Bronchial epithelial cell (primary cell): ENCODE measurements at regions not wholly inside any gene's neighbourhood (a gene's known extent, or its start where the extent isn't known, plus 50 kb on each side); places are given as distances from the start of the nearest gene placed in this dataset.

Experiments
- DNase-seq: peaks from one replicate; pipeline ENCODE4 v3.0.0-alpha.2; 2010; ENCODE audit warnings: low read depth
- FAIRE-seq: peaks from 2 replicates; lab custom pipeline; 2011; peaks lifted over from hg19 to GRCh38; lab: Jason Lieb, UNC
- H3K27me3 ChIP-seq: 2 replicates; pipeline ENCODE4 v1.5.1; 2011; ENCODE audit warnings: low read length; ENCODE audit not compliant: control insufficient read depth, insufficient read depth
- H3K36me3 ChIP-seq: 2 replicates; pipeline ENCODE4 v1.5.1; 2011; ENCODE audit warnings: low read length; ENCODE audit not compliant: control insufficient read depth, insufficient read depth
- H3K4me3 ChIP-seq: 2 replicates; pipeline ENCODE4 v1.5.1; 2011; ENCODE audit warnings: mild to moderate bottlenecking, low read depth, low read length, control low read depth
- CTCF ChIP-seq: IDR thresholded peaks from 2 replicates; pipeline ENCODE4 v1.5.1; 2011; ENCODE audit warnings: mild to moderate bottlenecking, moderate library complexity, low read length, control low read depth, inconsistent platforms; ENCODE audit not compliant: insufficient read depth, severe bottlenecking

DNA sequence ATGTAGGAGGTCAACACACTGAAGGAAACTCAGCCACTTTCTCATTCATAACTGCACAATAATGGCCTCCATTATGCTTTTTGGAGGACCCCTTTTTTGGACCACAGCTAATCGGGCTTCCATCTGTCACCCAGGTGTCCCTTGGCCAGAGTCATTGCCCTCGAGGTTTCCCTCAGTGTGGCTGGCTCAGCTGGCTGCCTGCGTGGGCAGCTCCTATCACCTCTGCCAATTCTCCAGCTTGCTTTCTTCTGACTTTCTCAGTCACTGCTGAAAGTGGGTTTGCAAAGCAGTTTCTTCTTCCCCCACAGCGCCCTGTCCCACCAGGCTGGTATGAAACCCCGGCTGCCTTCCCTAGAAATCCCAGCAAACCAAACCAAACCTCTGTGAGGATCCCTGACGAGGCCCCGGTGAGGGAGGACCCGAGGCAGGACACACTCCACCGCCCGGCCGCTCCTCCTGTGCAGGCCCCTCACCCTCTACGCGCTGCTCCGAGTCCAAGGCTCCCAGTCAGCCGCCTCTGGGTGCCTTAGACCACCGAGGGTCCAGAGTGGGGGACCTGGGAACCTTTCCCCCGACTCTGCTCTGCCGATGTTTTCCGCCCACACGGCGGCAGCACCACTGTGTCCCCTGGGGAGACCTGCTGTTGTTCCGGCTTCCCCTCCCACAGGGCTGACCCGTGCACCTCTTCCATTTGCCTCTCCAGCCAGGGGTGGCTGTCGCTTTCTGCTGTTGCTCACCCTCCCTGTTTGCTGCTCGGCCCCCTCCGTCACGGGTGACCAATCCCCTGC lies 109.5 kb downstream of the TENT4A start:
- H3K4me3 ChIP-seq: no peak overlapping the region
- FAIRE-seq: no peak
- DNase-seq: no peak
- no peaks in the 10 kb centered on the region for H3K27me3 ChIP-seq
- no peaks in the 10 kb centered on the region for H3K36me3 ChIP-seq
- no peak for TF ChIP-seq CTCF

DNA sequence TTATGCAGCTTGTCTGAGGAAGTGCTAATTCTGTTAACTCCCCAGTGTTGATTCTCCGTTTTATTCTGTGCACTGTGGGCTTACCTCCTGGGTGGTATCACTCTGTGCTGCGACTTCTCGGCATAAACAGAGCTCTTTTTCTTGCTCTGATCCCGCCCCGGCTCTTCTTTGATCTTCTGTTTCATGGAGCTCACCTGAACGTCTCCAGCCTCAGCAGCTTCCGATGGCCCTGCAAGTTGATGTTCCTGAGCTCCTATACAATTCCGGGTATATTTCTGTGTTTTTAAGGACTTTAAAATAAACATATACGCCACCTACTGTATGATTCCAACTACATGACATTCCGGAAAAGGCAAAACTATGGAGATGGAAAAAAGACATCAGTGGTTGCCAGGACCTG lies 110.8 kb downstream of the TENT4A start:
- H3K27me3 ChIP-seq: no peaks in the 10 kb centered on the region
- H3K36me3 ChIP-seq: no peaks in the 10 kb centered on the region
- FAIRE-seq: no peak
- H3K4me3 ChIP-seq: no peak overlapping the region
- TF ChIP-seq CTCF: no peak
- no peak for DNase-seq

- FAIRE-seq (no peak), DNase-seq (no peak)
- no peak for TF ChIP-seq CTCF
- Histone ChIP-seq H3K36me3 (no peaks in the 10 kb centered on the region), H3K27me3 (no peaks in the 10 kb centered on the region), H3K4me3 (no peak overlapping the region)
Measured at GRCh38 chr5:6825678-6826244, 112.5 kb downstream of the TENT4A start.

GRCh38 chr5:6826756-6827155 lies 113.5 kb downstream of the TENT4A start:
- Histone ChIP-seq H3K36me3 (no peaks in the 10 kb centered on the region), H3K4me3 (no peak overlapping the region), H3K27me3 (no peaks in the 10 kb centered on the region)
- TF ChIP-seq CTCF: no peak
- FAIRE-seq (no peak), DNase-seq (no peak)

GRCh38 chr5:6827526-6828219 lies 114.4 kb downstream of the TENT4A start:
- FAIRE-seq (no peak), DNase-seq (no peak)
- Histone ChIP-seq H3K27me3 (no peaks in the 10 kb centered on the region), H3K36me3 (no peaks in the 10 kb centered on the region), H3K4me3 (no peak overlapping the region)
- TF ChIP-seq CTCF: no peak
